Loucy (cell line): ENCODE measurements at regions not wholly inside any gene's neighbourhood (a gene's known extent, or its start where the extent isn't known, plus 50 kb on each side); places are given as distances from the start of the nearest gene placed in this dataset.
"Not testable (repeated sequence)": the region's sequence is repeated elsewhere in the genome, so short reads cannot be mapped to it uniquely, and the experiment has no call there.

Experiments
- H2AFZ ChIP-seq: fragments of 200-600 bp; sonication (generic); 2 replicates; pipeline ENCODE4 v1.6.0; 2016; ENCODE audit warnings: antibody characterized with exemption, mild to moderate bottlenecking, low read length, moderate library complexity
- H3F3A ChIP-seq: fragments of 200-600 bp; 2 replicates; pipeline ENCODE4 v1.6.0; 2016; ENCODE audit warnings: antibody characterized with exemption, low read depth, mild to moderate bottlenecking
- H3K27me3 ChIP-seq: fragments of 200-600 bp; sonication (generic); 2 replicates; pipeline ENCODE4 v1.6.1; 2014; ENCODE audit warnings: low read length, mild to moderate bottlenecking; ENCODE audit not compliant: insufficient read depth, poor library complexity, severe bottlenecking
- H3K36me3 ChIP-seq: fragments of 200-600 bp; sonication (generic); 2 replicates; pipeline ENCODE4 v1.6.1; 2016; ENCODE audit warnings: low read length; ENCODE audit not compliant: insufficient read depth
- H3K4me1 ChIP-seq: fragments of 200-600 bp; sonication (generic); 2 replicates; pipeline ENCODE4 v1.5.1; 2014; ENCODE audit warnings: low read length, mild to moderate bottlenecking; ENCODE audit not compliant: insufficient read depth, poor library complexity, severe bottlenecking
- H3K4me2 ChIP-seq: fragments of 200-600 bp; sonication (generic); 2 replicates; pipeline ENCODE4 v1.6.0; 2014; ENCODE audit warnings: antibody characterized with exemption, low read length, low read depth, mild to moderate bottlenecking; ENCODE audit not compliant: poor library complexity, severe bottlenecking
- H3K4me3 ChIP-seq: fragments of 200-600 bp; sonication (generic); 2 replicates; pipeline ENCODE4 v1.5.1; 2014; ENCODE audit warnings: low read length, mild to moderate bottlenecking, mixed read lengths; ENCODE audit not compliant: poor library complexity, severe bottlenecking
- H3K79me2 ChIP-seq: fragments of 200-600 bp; sonication (generic); 2 replicates; pipeline ENCODE4 v1.6.1; 2014; ENCODE audit warnings: low read length; ENCODE audit not compliant: insufficient read depth
- H3K9ac ChIP-seq: fragments of 200-600 bp; sonication (generic); 2 replicates; pipeline ENCODE4 v1.6.0; 2014; ENCODE audit warnings: mild to moderate bottlenecking, low read depth, low read length, moderate library complexity; ENCODE audit not compliant: poor library complexity, severe bottlenecking
- H3K9me2 ChIP-seq: fragments of 200-600 bp; sonication (generic); replicated peaks from 2 replicates; pipeline ENCODE4 v1.6.1; 2016; ENCODE audit warnings: low read depth, low read length, mixed read lengths
- H3K9me3 ChIP-seq: fragments of 200-600 bp; sonication (generic); 2 replicates; pipeline ENCODE4 v1.6.1; 2014; ENCODE audit warnings: mild to moderate bottlenecking, antibody characterized with exemption, low read length, low read depth; ENCODE audit not compliant: insufficient read depth
- H4K20me1 ChIP-seq: fragments of 200-600 bp; sonication (generic); 2 replicates; pipeline ENCODE4 v1.6.0; 2014; ENCODE audit warnings: antibody characterized with exemption, low read length, mild to moderate bottlenecking; ENCODE audit not compliant: insufficient read depth, poor library complexity, severe bottlenecking
- EZH2phosphoT487 ChIP-seq: fragments of 200-600 bp; IDR thresholded peaks from 2 replicates; pipeline ENCODE4 v1.6.1; 2018; ENCODE audit warnings: antibody characterized with exemption, mild to moderate bottlenecking, moderate library complexity, borderline replicate concordance
- TF ChIP-seq, protein P1 (sequence below): fragments of 200-600 bp; sonication (generic); conservative IDR thresholded peaks from 2 replicates; pipeline ENCODE4 v1.5.1; 2014; ENCODE audit warnings: mild to moderate bottlenecking, antibody characterized with exemption, low read length

GRCh38 chr7:29749701-29750321 lies 56.5 kb upstream of the WIPF3 start:
- no peaks in the 10 kb centered on the region for H3K36me3 ChIP-seq
- no peak overlapping the region for H3K9ac ChIP-seq
- H3K4me1 ChIP-seq, result no peaks in the 10 kb centered on the region
- H3K9me3 ChIP-seq, result no peaks in the 10 kb centered on the region
- no peaks in the 10 kb centered on the region for H3K79me2 ChIP-seq
- H3K27me3 ChIP-seq, result no peaks in the 10 kb centered on the region
- TF ChIP-seq EZH2phosphoT487, result no peak
- TF ChIP-seq, protein P1, sequence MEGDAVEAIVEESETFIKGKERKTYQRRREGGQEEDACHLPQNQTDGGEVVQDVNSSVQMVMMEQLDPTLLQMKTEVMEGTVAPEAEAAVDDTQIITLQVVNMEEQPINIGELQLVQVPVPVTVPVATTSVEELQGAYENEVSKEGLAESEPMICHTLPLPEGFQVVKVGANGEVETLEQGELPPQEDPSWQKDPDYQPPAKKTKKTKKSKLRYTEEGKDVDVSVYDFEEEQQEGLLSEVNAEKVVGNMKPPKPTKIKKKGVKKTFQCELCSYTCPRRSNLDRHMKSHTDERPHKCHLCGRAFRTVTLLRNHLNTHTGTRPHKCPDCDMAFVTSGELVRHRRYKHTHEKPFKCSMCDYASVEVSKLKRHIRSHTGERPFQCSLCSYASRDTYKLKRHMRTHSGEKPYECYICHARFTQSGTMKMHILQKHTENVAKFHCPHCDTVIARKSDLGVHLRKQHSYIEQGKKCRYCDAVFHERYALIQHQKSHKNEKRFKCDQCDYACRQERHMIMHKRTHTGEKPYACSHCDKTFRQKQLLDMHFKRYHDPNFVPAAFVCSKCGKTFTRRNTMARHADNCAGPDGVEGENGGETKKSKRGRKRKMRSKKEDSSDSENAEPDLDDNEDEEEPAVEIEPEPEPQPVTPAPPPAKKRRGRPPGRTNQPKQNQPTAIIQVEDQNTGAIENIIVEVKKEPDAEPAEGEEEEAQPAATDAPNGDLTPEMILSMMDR, result no peak
- no peaks in the 10 kb centered on the region for H3K9me2 ChIP-seq
- H3K4me3 ChIP-seq, result no peak overlapping the region
- no peak overlapping the region for H3K4me2 ChIP-seq
- no peak overlapping the region for H2AFZ ChIP-seq
- H3F3A ChIP-seq, result no peaks in the 10 kb centered on the region
- no peaks in the 10 kb centered on the region for H4K20me1 ChIP-seq

DNA sequence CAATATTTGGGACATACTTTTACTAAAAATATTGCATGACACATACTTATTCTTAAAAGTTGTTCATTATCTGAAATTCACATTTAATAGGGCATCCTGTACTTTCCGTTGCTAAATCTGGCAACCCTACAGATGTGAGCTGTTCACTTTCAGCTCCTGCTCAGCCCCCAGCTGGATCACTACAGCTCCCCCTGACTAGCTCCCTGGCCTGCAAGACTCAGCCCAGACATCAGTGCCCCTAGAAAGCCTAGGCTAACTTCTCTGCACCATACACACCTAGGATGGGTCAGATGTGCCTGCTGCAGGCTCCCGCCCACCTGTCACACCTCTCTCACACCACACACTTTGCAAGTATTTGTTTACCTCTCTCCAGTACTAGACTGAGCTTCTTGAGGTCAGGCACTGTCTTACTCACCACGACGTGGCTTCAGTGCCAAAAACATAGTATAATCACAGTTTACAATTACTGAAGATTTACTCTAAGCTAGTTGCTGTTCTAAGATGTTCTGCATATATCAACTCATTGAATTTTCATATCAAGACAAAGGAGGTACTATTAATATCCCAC lies 55.9 kb upstream of the WIPF3 start:
- H3K36me3 ChIP-seq, H3K4me3 ChIP-seq, H3K9me2 ChIP-seq, H3K9ac ChIP-seq, H3K4me2 ChIP-seq, H4K20me1 ChIP-seq, H3F3A ChIP-seq, H3K9me3 ChIP-seq, H3K4me1 ChIP-seq, H2AFZ ChIP-seq, H3K27me3 ChIP-seq, H3K79me2 ChIP-seq: not testable (repeated sequence)

GRCh38 chr7:29751012-29751411 lies 55.3 kb upstream of the WIPF3 start:
- H3K27me3 ChIP-seq, H3K9me3 ChIP-seq, H4K20me1 ChIP-seq, H3K4me3 ChIP-seq, H3F3A ChIP-seq, H3K36me3 ChIP-seq, H3K79me2 ChIP-seq, H3K9me2 ChIP-seq, H2AFZ ChIP-seq, H3K9ac ChIP-seq, H3K4me2 ChIP-seq, H3K4me1 ChIP-seq: not testable (repeated sequence)

DNA sequence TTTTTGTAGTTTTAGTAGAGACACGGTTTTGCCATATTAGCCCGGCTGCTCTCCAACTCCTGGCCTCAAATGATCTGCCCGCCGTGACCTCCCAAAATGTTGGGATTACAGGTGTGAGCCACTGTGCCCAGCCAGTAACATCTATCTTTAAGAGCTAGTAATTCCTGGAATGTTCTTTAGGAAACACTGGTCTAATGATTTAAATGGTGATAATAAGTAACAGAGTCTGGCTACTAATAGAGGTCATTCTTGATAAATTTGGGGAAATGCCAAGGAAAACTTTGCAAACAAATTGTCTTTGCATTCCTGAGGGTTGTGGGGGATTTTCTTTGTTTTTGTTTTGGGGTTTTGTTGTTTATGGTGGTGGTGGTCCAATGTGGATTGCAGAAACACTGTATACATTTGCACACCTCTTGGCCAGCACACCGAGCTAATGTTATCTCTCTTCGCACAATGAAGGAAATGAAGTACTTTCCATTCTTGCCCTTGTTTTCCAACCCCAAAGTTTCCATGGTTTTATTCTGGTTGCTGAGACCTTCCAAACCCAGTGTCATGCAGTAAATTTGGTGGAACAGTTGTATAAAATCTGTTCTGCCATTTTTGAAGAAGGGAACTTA lies 51.3 kb upstream of the WIPF3 start:
- Histone ChIP-seq H3K4me3 (no peak overlapping the region), H3K4me2 (no peak overlapping the region), H3K27me3 (no peaks in the 10 kb centered on the region), H3F3A (no peaks in the 10 kb centered on the region), H3K9ac (no peak overlapping the region), H3K36me3 (no peaks in the 10 kb centered on the region), H3K9me3 (no peaks in the 10 kb centered on the region), H4K20me1 (no peaks in the 10 kb centered on the region), H3K4me1 (no peaks in the 10 kb centered on the region), H3K79me2 (no peaks in the 10 kb centered on the region), H2AFZ (no peak overlapping the region), H3K9me2 (no peaks in the 10 kb centered on the region)
- TF ChIP-seq, protein P1, result no peak
- no peak for TF ChIP-seq EZH2phosphoT487
